T-cell (primary cell): ENCODE measurements at regions not wholly inside any gene's neighbourhood (a gene's known extent, or its start where the extent isn't known, plus 50 kb on each side); places are given as distances from the start of the nearest gene placed in this dataset.

Source experiments
- ATAC-seq, 4 experiments: fragments of 200-7000 bp in 3 of 4; fragments of 150-1000 bp in 1 of 4; cut with Tn5 transposase; replicated peaks in 1 of 4; 1 replicate in 3 of 4; 2 replicates in 1 of 4; pipeline ENCODE4 v1.10.0; 2021; ENCODE audit warnings: moderate library complexity in 3 of 4, mild to moderate bottlenecking in 2 of 4, moderate number of reproducible peaks in 1 of 4
- CTCF ChIA-PET, 2 donors: fragments of 300-600 bp; sonication (Branson Sonifier 250); formaldehyde crosslinking; loops; one replicate each; lab custom pipeline; 2022; ENCODE audit warnings: antibody characterized with exemption in 2 of 2; lab: Charles Lee
- POLR2A ChIA-PET, 2 donors: fragments of 300-600 bp; sonication (Branson Sonifier 250); formaldehyde crosslinking; loops; one replicate each; lab custom pipeline; 2022; ENCODE audit warnings: antibody characterized with exemption in 2 of 2; lab: Charles Lee
- DNase-seq, 35 experiments: peaks; one replicate each; pipeline versions ENCODE4 v3.0.0 to v3.0.0-alpha.2; 2013 to 2023
- H3K27ac ChIP-seq: one replicate; pipeline ENCODE4 v1.5.1; 2013; ENCODE audit warnings: low read length
- H3K27me3 ChIP-seq, 2 experiments: replicated peaks in 1 of 2; 1 replicate in 1 of 2; 2 replicates in 1 of 2; pipeline versions ENCODE4 v1.6.1 to v1.7.0; 2013; ENCODE audit warnings: low read length in 1 of 2, mixed read lengths in 1 of 2; ENCODE audit not compliant: control insufficient read depth in 2 of 2, insufficient read depth in 2 of 2; ENCODE audit errors: extremely low read depth in 1 of 2
- H3K36me3 ChIP-seq, 2 donors: 1 replicate in 1 of 2; 2 replicates in 1 of 2; pipeline versions ENCODE4 v1.6.1 to v1.7.0; 2013; ENCODE audit warnings: low read length in 1 of 2; ENCODE audit not compliant: control insufficient read depth in 2 of 2, insufficient read depth in 1 of 2; ENCODE audit errors: extremely low read depth in 1 of 2
- H3K4me1 ChIP-seq, 2 experiments: 1 replicate in 1 of 2; 2 replicates in 1 of 2; pipeline versions ENCODE4 v1.6.1 to v1.7.0; 2013; ENCODE audit warnings: low read length in 2 of 2, mixed read lengths in 1 of 2; ENCODE audit not compliant: insufficient read depth in 2 of 2, control insufficient read depth in 1 of 2; ENCODE audit errors: extremely low read depth in 1 of 2
- H3K4me3 ChIP-seq, 2 donors: 1 replicate in 1 of 2; 2 replicates in 1 of 2; pipeline versions ENCODE4 v1.5.1 to v1.7.0; 2013; ENCODE audit warnings: mild to moderate bottlenecking in 2 of 2, low read length in 1 of 2, moderate library complexity in 1 of 2; ENCODE audit not compliant: control insufficient read depth in 1 of 2; ENCODE audit errors: extremely low read depth in 1 of 2
- H3K9me3 ChIP-seq: 2 replicates; pipeline ENCODE4 v1.7.0; 2013
- H3K27ac Mint-ChIP-seq, 2 donors: one replicate each; pipeline ENCODE4 v1.8.0; 2020 to 2021; ENCODE audit warnings: mild to moderate bottlenecking in 2 of 2, mixed read lengths in 2 of 2
- H3K27me3 Mint-ChIP-seq, 2 donors: one replicate each; pipeline ENCODE4 v1.8.0; 2021 to 2022; ENCODE audit warnings: mixed read lengths in 2 of 2
- H3K36me3 Mint-ChIP-seq: one replicate; pipeline ENCODE4 v1.8.0; 2021; ENCODE audit warnings: mixed read lengths
- H3K4me1 Mint-ChIP-seq, 3 donors: one replicate each; pipeline ENCODE4 v1.8.0; 2020 to 2022; ENCODE audit warnings: mixed read lengths in 3 of 3, mild to moderate bottlenecking in 1 of 3
- H3K4me3 Mint-ChIP-seq, 3 donors: one replicate each; pipeline ENCODE4 v1.8.0; 2020 to 2022; ENCODE audit warnings: mild to moderate bottlenecking in 3 of 3, mixed read lengths in 3 of 3, moderate library complexity in 3 of 3
- H3K9me3 Mint-ChIP-seq, 3 donors: one replicate each; pipeline ENCODE4 v1.8.0; 2020 to 2022; ENCODE audit warnings: mixed read lengths in 3 of 3
- WGBS: methylation state at CpG from one replicate; pipeline ENCODE4 v1.1.5; 2013; ENCODE audit warnings: missing lambda C conversion rate; ENCODE audit not compliant: insufficient coverage; 5-methylcytosine and 5-hydroxymethylcytosine counted together

- Histone ChIP-seq H3K36me3 (no peaks in the 10 kb centered on the region), H3K27me3 (no peaks in the 10 kb centered on the region), H3K4me1 (no peaks in the 10 kb centered on the region), H3K27ac (no peak overlapping the region), H3K4me3 (no peak overlapping the region), H3K9me3 (no peaks in the 10 kb centered on the region)
- no peaks in the 10 kb centered on the region for H3K36me3 Mint-ChIP-seq
- ATAC-seq (no peak), DNase-seq (no peak)
- no peaks in the 10 kb centered on the region for H3K4me1 Mint-ChIP-seq
- H3K27me3 Mint-ChIP-seq = peaks cover 0 to 15% of the 10 kb centered on the region in 2 donors
- no peak overlapping the region for H3K4me3 Mint-ChIP-seq
- ChIA-PET POLR2A (no interaction called here), CTCF (no interaction called here)
- H3K9me3 Mint-ChIP-seq = peaks cover 2 to 6% (median 4%) of the 10 kb centered on the region in 3 donors
- no peak overlapping the region for H3K27ac Mint-ChIP-seq
Measured at GRCh38 chr5:153907170-153907775, 131.4 kb downstream of the FAM114A2 start.

GRCh38 chr5:153905219-153905618 is 133.5 kb downstream of the FAM114A2 start:
- WGBS = no CpG with 5 or more reads among the region's 1 CpG
- ChIA-PET CTCF (no interaction called here), POLR2A (no interaction called here)
- ATAC-seq (no peak), DNase-seq (no peak)
- no peaks in the 10 kb centered on the region for H3K36me3 ChIP-seq
- Mint-ChIP-seq H3K27ac (no peak overlapping the region), H3K4me3 (no peak overlapping the region), H3K27me3 (peaks cover 0 to 15% of the 10 kb centered on the region in 2 donors), H3K4me1 (no peaks in the 10 kb centered on the region), H3K9me3 (no peaks in the 10 kb centered on the region), H3K36me3 (no peaks in the 10 kb centered on the region)
- H3K4me3 ChIP-seq = no peak overlapping the region
- H3K9me3 ChIP-seq = no peaks in the 10 kb centered on the region
- no peak overlapping the region for H3K27ac ChIP-seq
- no peaks in the 10 kb centered on the region for H3K27me3 ChIP-seq
- H3K4me1 ChIP-seq = no peaks in the 10 kb centered on the region

DNA sequence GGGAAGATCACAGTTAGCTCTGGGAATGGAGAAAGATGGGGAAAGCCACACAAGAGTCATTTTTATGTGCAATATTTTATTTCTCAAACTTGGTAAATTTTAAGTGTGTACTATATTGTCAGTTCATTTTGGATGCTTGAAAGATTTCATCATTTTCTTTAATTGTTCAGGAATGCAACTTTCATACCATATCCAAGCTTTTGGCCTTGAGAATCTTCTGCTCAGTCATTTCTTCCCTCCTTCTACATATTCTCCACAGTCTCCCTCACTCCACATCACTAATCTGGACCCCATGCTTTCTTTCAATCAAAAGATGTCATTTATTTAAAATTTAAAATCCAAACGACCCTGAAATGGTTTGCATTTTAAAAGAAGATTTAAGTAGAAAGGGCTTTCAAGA is 135.4 kb downstream of the FAM114A2 start:
- Mint-ChIP-seq H3K9me3 (no peaks in the 10 kb centered on the region), H3K4me1 (no peaks in the 10 kb centered on the region), H3K4me3 (no peak overlapping the region), H3K27ac (no peak overlapping the region), H3K27me3 (peaks cover 0 to 17% of the 10 kb centered on the region in 2 donors), H3K36me3 (no peaks in the 10 kb centered on the region)
- Histone ChIP-seq H3K4me1 (no peaks in the 10 kb centered on the region), H3K9me3 (no peaks in the 10 kb centered on the region), H3K4me3 (no peak overlapping the region), H3K36me3 (no peaks in the 10 kb centered on the region), H3K27me3 (no peaks in the 10 kb centered on the region), H3K27ac (no peak overlapping the region)
- CTCF ChIA-PET = no interaction called here
- no CpG with 5 or more reads among the region's 1 CpG for WGBS
- DNase-seq (no peak), ATAC-seq (no peak)
- POLR2A ChIA-PET = no interaction called here

DNA sequence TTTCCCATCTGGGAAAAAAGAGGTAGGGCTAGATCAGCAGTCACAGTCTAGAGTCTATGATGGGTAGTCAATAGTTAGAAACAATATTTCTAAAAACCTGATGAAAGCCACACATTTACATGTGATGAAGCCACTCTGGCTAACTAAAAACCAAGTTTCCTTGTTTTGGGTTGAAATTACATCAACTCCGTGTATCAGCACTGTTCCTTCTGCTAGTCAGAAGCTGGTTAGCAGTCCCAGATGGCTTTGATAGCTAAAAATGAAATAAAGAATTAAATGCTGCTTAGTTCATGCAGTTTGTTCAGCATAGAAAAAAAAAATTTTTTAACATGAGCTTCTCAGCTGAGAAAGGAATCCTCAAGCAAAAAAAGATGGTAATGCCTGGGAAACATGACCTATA is 136.7 kb downstream of the FAM114A2 start:
- CTCF ChIA-PET = no interaction called here
- H3K4me1 Mint-ChIP-seq = no peaks in the 10 kb centered on the region
- Histone ChIP-seq H3K36me3 (no peaks in the 10 kb centered on the region), H3K4me1 (no peaks in the 10 kb centered on the region), H3K27ac (no peak overlapping the region), H3K9me3 (no peaks in the 10 kb centered on the region), H3K27me3 (no peaks in the 10 kb centered on the region), H3K4me3 (no peak overlapping the region)
- no peak for ATAC-seq
- peaks cover 0 to 3% (median 0%) of the 10 kb centered on the region in 3 donors for H3K9me3 Mint-ChIP-seq
- H3K27ac Mint-ChIP-seq = no peak overlapping the region
- H3K4me3 Mint-ChIP-seq = no peak overlapping the region
- no peak for DNase-seq
- no peaks in the 10 kb centered on the region for H3K36me3 Mint-ChIP-seq
- POLR2A ChIA-PET = interaction anchor here in 1 of 2 donors (0.5 kb wide), 1 partner anchor 174 kb away, joined by 8 read pairs; no protein-coding TSS in a partner anchor
- 80% methylated on average over 1 of the region's 1 CpG for WGBS
- H3K27me3 Mint-ChIP-seq = peaks cover 3 to 17% of the 10 kb centered on the region in 2 donors

GRCh38 chr5:153901449-153901848 is 137.3 kb downstream of the FAM114A2 start:
- no peaks in the 10 kb centered on the region for H3K9me3 ChIP-seq
- peaks cover 0 to 3% (median 0%) of the 10 kb centered on the region in 3 donors for H3K9me3 Mint-ChIP-seq
- DNase-seq (no peak), ATAC-seq (no peak)
- no peaks in the 10 kb centered on the region for H3K36me3 Mint-ChIP-seq
- ChIA-PET POLR2A (interaction anchor here in 1 of 2 donors (0.5 kb wide), 1 partner anchor 174 kb away, joined by 8 read pairs; no protein-coding TSS in a partner anchor), CTCF (no interaction called here)
- H3K27ac ChIP-seq = no peak overlapping the region
- no peaks in the 10 kb centered on the region for H3K4me1 ChIP-seq
- H3K4me1 Mint-ChIP-seq = no peaks in the 10 kb centered on the region
- WGBS = 38% methylated on average over 1 of the region's 3 CpGs
- H3K27me3 Mint-ChIP-seq = peaks cover 3 to 14% of the 10 kb centered on the region in 2 donors
- H3K4me3 ChIP-seq = no peak overlapping the region
- no peaks in the 10 kb centered on the region for H3K27me3 ChIP-seq
- H3K27ac Mint-ChIP-seq = no peak overlapping the region
- no peaks in the 10 kb centered on the region for H3K36me3 ChIP-seq
- no peak overlapping the region for H3K4me3 Mint-ChIP-seq

DNA sequence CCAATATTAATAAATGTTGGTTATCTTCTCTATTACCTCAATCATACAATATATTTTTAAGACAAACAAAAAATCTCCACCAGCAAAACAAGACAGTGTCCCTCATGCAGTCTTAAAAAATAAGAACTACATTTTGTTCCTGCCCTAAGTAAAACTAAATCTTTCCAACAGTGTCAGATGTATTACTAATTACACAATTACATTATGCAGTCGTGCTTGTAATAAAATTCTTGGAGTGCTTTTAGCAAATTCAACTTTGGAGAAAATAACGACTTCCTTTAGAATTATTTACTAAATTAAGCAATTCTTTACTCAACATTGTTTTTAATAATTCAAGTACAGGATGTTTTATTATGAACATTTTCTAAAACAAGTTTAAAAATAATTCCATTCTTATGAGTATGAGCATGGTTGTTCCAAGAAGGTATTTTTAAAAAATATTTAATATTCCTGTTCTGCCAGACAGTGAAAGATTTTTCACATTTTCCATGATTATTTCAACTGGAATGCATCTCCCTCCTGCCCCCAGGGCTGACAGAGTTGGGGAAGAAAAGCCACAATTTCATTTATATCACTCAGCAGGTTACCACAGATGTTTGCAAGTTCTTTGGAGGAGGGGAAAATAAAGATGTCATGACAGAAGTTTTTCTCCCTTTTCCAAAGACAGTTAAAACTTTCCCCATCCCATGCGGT is 137.9 kb downstream of the FAM114A2 start:
- Histone ChIP-seq H3K4me3 (no peak overlapping the region), H3K4me1 (no peaks in the 10 kb centered on the region), H3K9me3 (no peaks in the 10 kb centered on the region), H3K36me3 (no peaks in the 10 kb centered on the region), H3K27me3 (peaks cover 0 to under 1% of the 10 kb centered on the region in 2 experiments), H3K27ac (no peak overlapping the region)
- Mint-ChIP-seq H3K36me3 (no peaks in the 10 kb centered on the region), H3K27ac (no peak overlapping the region), H3K9me3 (peaks cover 0 to 3% (median 0%) of the 10 kb centered on the region in 3 donors), H3K4me3 (no peak overlapping the region), H3K27me3 (peaks cover 3 to 11% of the 10 kb centered on the region in 2 donors), H3K4me1 (no peaks in the 10 kb centered on the region)
- no peak for DNase-seq
- no peak for ATAC-seq
- ChIA-PET POLR2A (no interaction called here), CTCF (no interaction called here)
- no CpG with 5 or more reads among the region's 3 CpGs for WGBS
